GM12875 (cell line): ENCODE measurements at regions not wholly inside any gene's neighbourhood (a gene's known extent, or its start where the extent isn't known, plus 50 kb on each side); places are given as distances from the start of the nearest gene placed in this dataset.

Experiments
- H3K4me3 ChIP-seq: one replicate; pipeline ENCODE4 v1.5.1; 2011; ENCODE audit warnings: low read depth, low read length, control low read depth
- TF ChIP-seq, protein P1 (sequence below): IDR thresholded peaks from 2 replicates; pipeline ENCODE4 v1.5.1; 2011; ENCODE audit warnings: low read depth, mild to moderate bottlenecking, control low read depth, inconsistent platforms, low read length, moderate library complexity, borderline replicate concordance; ENCODE audit not compliant: insufficient read depth

DNA sequence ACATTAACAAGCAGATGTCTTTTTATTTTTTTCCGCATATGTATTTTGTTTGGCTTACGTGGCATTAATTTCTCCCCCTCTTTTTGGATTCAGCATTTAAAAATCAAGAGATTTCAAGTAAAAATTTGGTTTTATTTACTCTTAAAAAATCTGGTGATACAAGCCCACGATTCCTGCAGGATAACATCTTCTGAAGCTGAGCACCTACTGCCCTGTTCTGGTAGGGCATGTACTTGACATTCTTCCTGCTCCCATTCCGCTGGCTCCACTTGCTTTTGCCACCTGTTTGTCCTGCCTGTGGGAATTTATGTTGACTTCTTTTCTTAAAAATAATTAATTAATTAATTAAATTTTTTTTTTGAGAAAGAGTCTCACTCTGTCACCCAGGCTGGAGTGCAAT is 105.2 kb upstream of the SLC25A13 start:
- H3K4me3 ChIP-seq: no peak overlapping the region
- TF ChIP-seq, protein P1, sequence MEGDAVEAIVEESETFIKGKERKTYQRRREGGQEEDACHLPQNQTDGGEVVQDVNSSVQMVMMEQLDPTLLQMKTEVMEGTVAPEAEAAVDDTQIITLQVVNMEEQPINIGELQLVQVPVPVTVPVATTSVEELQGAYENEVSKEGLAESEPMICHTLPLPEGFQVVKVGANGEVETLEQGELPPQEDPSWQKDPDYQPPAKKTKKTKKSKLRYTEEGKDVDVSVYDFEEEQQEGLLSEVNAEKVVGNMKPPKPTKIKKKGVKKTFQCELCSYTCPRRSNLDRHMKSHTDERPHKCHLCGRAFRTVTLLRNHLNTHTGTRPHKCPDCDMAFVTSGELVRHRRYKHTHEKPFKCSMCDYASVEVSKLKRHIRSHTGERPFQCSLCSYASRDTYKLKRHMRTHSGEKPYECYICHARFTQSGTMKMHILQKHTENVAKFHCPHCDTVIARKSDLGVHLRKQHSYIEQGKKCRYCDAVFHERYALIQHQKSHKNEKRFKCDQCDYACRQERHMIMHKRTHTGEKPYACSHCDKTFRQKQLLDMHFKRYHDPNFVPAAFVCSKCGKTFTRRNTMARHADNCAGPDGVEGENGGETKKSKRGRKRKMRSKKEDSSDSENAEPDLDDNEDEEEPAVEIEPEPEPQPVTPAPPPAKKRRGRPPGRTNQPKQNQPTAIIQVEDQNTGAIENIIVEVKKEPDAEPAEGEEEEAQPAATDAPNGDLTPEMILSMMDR: no peak

DNA sequence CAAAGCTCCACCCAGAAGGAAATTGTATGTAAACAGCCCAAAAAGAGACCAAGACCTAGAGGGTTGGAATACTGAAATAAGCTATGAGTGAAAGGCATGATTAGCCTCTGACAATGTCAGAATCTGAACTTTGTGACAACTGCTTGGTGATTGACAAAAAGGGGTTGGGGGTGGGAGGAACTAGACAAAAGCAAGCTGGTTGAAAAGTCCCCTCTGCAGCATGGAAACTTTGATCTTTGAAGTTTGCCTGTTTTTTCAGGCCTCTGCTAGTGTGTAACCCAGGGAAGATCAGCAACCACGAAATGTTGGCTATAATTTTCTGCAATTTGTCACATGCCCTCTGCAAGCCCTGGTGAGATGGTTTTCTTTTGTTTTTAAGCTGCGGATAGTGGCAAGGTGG is 104.8 kb upstream of the SLC25A13 start:
- TF ChIP-seq, protein P1: no peak
- H3K4me3 ChIP-seq: no peak overlapping the region

GRCh38 chr7:96426027-96426426 is 104.1 kb upstream of the SLC25A13 start:
- TF ChIP-seq, protein P1: no peak
- H3K4me3 ChIP-seq: no peak overlapping the region

GRCh38 chr7:96424411-96424810 is 102.5 kb upstream of the SLC25A13 start:
- H3K4me3 ChIP-seq: no peak overlapping the region
- TF ChIP-seq, protein P1: no peak

DNA sequence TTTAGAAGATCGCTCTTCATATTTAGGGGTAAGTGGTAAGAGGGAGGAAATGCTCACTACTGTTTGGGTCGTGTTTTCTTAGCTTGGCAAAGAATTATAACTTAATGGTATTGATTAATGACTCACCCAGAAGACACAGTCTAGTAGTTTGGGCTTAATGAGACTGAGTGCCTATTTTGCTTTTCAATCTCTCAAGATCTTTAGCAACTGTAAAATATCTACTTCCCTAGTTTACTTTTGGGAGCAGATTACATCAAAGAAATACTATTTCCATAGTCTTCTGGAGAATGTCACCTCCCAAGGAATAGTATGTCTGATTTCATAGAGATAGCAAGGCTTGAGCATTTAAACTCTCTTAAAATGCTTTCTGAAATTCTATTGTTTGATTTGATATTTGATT is 100.5 kb upstream of the SLC25A13 start:
- H3K4me3 ChIP-seq: no peak overlapping the region
- TF ChIP-seq, protein P1: no peak

- TF ChIP-seq, protein P1: no peak
- no peak overlapping the region for H3K4me3 ChIP-seq
Measured at GRCh38 chr7:96418581-96418980, 96.7 kb upstream of the SLC25A13 start.

GRCh38 chr7:96417784-96418183 is 95.9 kb upstream of the SLC25A13 start:
- TF ChIP-seq, protein P1: no peak
- H3K4me3 ChIP-seq: no peak overlapping the region
